K562 (cell line): ENCODE measurements at regions not wholly inside any gene's neighbourhood (a gene's known extent, or its start where the extent isn't known, plus 50 kb on each side); places are given as distances from the start of the nearest gene placed in this dataset.

Experiments
- CTCF ChIP-seq, 3 experiments: IDR thresholded peaks in 2 of 3; conservative IDR thresholded peaks in 1 of 3; 2 replicates each; pipeline ENCODE4 v1.5.1; 2011 to 2012; ENCODE audit warnings: low read length in 3 of 3, mild to moderate bottlenecking in 3 of 3, control low read depth in 2 of 3, improper control_type of control experiment in 1 of 3, inconsistent platforms in 1 of 3, low read depth in 1 of 3, mixed read lengths in 1 of 3, moderate library complexity in 1 of 3; ENCODE audit not compliant: insufficient read depth in 2 of 3
- STAT5A ChIP-seq: IDR thresholded peaks from 2 replicates; pipeline ENCODE4 v1.6.1; 2012; ENCODE audit warnings: low read length, inconsistent platforms, borderline replicate concordance
- ZNF384 ChIP-seq: IDR thresholded peaks from 2 replicates; pipeline ENCODE4 v1.6.1; 2012; ENCODE audit warnings: low read depth, low read length, improper control_type of control experiment

DNA sequence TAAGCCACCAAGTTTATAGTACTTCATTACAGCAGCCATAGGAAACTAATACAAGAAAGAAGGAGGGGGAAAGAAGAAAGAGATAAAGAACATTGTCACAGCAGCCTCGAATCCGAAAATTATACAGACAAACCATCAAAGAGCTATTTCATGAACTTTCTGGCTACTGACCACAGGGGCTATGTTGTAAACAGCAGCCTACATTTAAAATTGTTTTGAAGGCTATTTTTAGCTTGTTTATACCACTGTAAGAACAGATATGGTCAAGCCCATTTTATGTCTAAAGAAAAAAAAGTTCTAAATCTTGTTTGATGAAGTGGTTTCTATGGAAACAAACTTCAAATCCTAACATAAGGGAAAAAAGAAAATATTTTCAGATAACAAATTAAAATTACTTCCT lies 282.1 kb downstream of the GABRG1 start:
- no peak for TF ChIP-seq STAT5A
- TF ChIP-seq CTCF (IDR thresholded peaks at IDR 0.05 in 2 of 3, conservative IDR thresholded peaks at IDR 0.05 in 1 of 3; ENCODE audit: insufficient read depth in 2 of 3, low read depth in 1 of 3, low read length in 3 of 3) = no peak
- TF ChIP-seq ZNF384 = no peak
